Astrocyte (in vitro differentiated cells and primary cell): ENCODE measurements at regions not wholly inside any gene's neighbourhood (a gene's known extent, or its start where the extent isn't known, plus 50 kb on each side); places are given as distances from the start of the nearest gene placed in this dataset.

ENCODE experiments used
- DNase-seq: peaks from one replicate; pipeline ENCODE4 v3.0.0-alpha.2; 2010; ENCODE audit warnings: low read depth
- FAIRE-seq: peaks from 2 replicates; lab custom pipeline; 2011; peaks lifted over from hg19 to GRCh38; lab: Jason Lieb, UNC
- H2AFZ ChIP-seq: 2 replicates; pipeline ENCODE4 v1.6.0; 2012; ENCODE audit warnings: low read depth, low read length, inconsistent platforms
- H3K27ac ChIP-seq: 2 replicates; pipeline ENCODE4 v1.5.1; 2011; ENCODE audit warnings: low read depth, low read length, inconsistent platforms
- H3K27me3 ChIP-seq: 2 replicates; pipeline ENCODE4 v1.6.0; 2011; ENCODE audit warnings: low read length, inconsistent platforms; ENCODE audit not compliant: insufficient read depth
- H3K36me3 ChIP-seq: 2 replicates; pipeline ENCODE4 v1.5.1; 2011; ENCODE audit warnings: low read length, inconsistent platforms; ENCODE audit not compliant: insufficient read depth
- H3K4me1 ChIP-seq: 2 replicates; pipeline ENCODE4 v1.5.1; 2011; ENCODE audit warnings: low read length, inconsistent platforms; ENCODE audit not compliant: insufficient read depth
- H3K4me2 ChIP-seq: 2 replicates; pipeline ENCODE4 v1.6.0; 2012; ENCODE audit warnings: low read length, inconsistent platforms
- H3K4me3 ChIP-seq: 2 replicates; pipeline ENCODE4 v1.5.1; 2011; ENCODE audit warnings: low read depth, mild to moderate bottlenecking, low read length, inconsistent platforms; ENCODE audit not compliant: insufficient read depth
- H3K79me2 ChIP-seq: 2 replicates; pipeline ENCODE4 v1.6.0; 2012; ENCODE audit warnings: mild to moderate bottlenecking, low read length, inconsistent platforms; ENCODE audit not compliant: insufficient read depth
- H3K9ac ChIP-seq: 2 replicates; pipeline ENCODE4 v1.6.0; 2012; ENCODE audit warnings: mild to moderate bottlenecking, low read length, inconsistent platforms
- H3K9me3 ChIP-seq: 2 replicates; pipeline ENCODE4 v1.5.1; 2012; ENCODE audit warnings: low read depth, mild to moderate bottlenecking, low read length, inconsistent platforms; ENCODE audit not compliant: insufficient read depth
- H4K20me1 ChIP-seq: 2 replicates; pipeline ENCODE4 v1.6.0; 2012; ENCODE audit warnings: low read length, inconsistent platforms; ENCODE audit not compliant: insufficient read depth
- H3K27ac Mint-ChIP-seq: one replicate; pipeline ENCODE4 v1.8.0; 2021; ENCODE audit warnings: mild to moderate bottlenecking, mixed read lengths; ENCODE audit not compliant: unreplicated experiment
- H3K27me3 Mint-ChIP-seq: one replicate; pipeline ENCODE4 v1.8.0; 2021; ENCODE audit warnings: low read depth, mixed read lengths; ENCODE audit not compliant: unreplicated experiment
- H3K36me3 Mint-ChIP-seq: one replicate; pipeline ENCODE4 v1.8.0; 2021; ENCODE audit warnings: low read depth, mixed read lengths; ENCODE audit not compliant: unreplicated experiment
- H3K4me1 Mint-ChIP-seq: one replicate; pipeline ENCODE4 v1.8.0; 2021; ENCODE audit warnings: low read depth, mixed read lengths; ENCODE audit not compliant: unreplicated experiment
- H3K4me3 Mint-ChIP-seq: one replicate; pipeline ENCODE4 v1.8.0; 2021; ENCODE audit warnings: mild to moderate bottlenecking, moderate library complexity, mixed read lengths; ENCODE audit not compliant: unreplicated experiment
- H3K9me3 Mint-ChIP-seq: one replicate; pipeline ENCODE4 v1.8.0; 2021; ENCODE audit warnings: mild to moderate bottlenecking, mixed read lengths; ENCODE audit not compliant: unreplicated experiment
- CTCF ChIP-seq: IDR thresholded peaks from 2 replicates; pipeline ENCODE4 v1.5.1; 2011; ENCODE audit warnings: low read depth, mild to moderate bottlenecking, inconsistent platforms, low read length, moderate library complexity; ENCODE audit not compliant: insufficient read depth
- EZH2 ChIP-seq: IDR thresholded peaks from 2 replicates; pipeline ENCODE4 v1.6.1; 2012; ENCODE audit warnings: mild to moderate bottlenecking, low read length, inconsistent platforms; ENCODE audit not compliant: insufficient read depth

GRCh38 chr14:66039495-66039894 is 446.7 kb upstream of the CCDC196 start:
- Histone ChIP-seq H3K79me2 (no peaks in the 10 kb centered on the region), H3K27me3 (no peaks in the 10 kb centered on the region), H3K4me3 (no peak overlapping the region), H3K27ac (no peak overlapping the region), H3K4me1 (no peaks in the 10 kb centered on the region), H3K9ac (no peak overlapping the region), H2AFZ (no peak overlapping the region), H3K4me2 (no peak overlapping the region), H4K20me1 (no peaks in the 10 kb centered on the region), H3K9me3 (no peaks in the 10 kb centered on the region), H3K36me3 (no peaks in the 10 kb centered on the region)
- Mint-ChIP-seq H3K27ac (no peak overlapping the region), H3K4me1 (peaks cover 9% of the 10 kb centered on the region), H3K9me3 (peaks cover 2% of the 10 kb centered on the region), H3K27me3 (no peaks in the 10 kb centered on the region), H3K4me3 (no peak overlapping the region), H3K36me3 (no peaks in the 10 kb centered on the region)
- TF ChIP-seq EZH2 = no peak
- TF ChIP-seq CTCF = no peak
- no peak for DNase-seq
- FAIRE-seq = no peak

DNA sequence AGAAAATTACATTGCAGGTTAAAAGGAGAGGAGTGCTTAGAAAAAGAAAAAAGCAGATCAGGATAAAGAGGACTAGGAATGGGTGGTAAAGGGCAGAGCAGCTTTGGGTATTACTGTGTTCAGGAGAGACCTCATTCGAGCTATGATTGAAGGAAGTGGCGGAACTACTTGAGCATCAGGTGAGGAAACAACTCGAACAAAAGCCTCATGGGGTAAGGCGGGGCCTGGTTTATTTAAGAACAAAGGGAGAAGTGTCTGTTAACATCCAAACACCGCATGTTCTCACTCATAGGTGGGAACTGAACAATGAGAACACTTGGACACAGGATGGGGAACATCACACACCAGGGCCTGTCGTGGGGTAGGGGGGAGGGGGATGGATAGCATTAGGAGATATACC is 444.6 kb upstream of the CCDC196 start:
- no peaks in the 10 kb centered on the region for H3K9me3 ChIP-seq
- H3K4me3 Mint-ChIP-seq = no peak overlapping the region
- H2AFZ ChIP-seq = no peak overlapping the region
- TF ChIP-seq CTCF (no peak), EZH2 (no peak)
- H3K4me1 ChIP-seq = peaks cover 4% of the 10 kb centered on the region
- FAIRE-seq = no peak
- H3K36me3 ChIP-seq = no peaks in the 10 kb centered on the region
- no peaks in the 10 kb centered on the region for H3K27me3 ChIP-seq
- DNase-seq = no peak
- H3K79me2 ChIP-seq = no peaks in the 10 kb centered on the region
- no peak overlapping the region for H3K4me2 ChIP-seq
- H3K4me3 ChIP-seq = no peak overlapping the region
- no peak overlapping the region for H3K27ac ChIP-seq
- H3K9ac ChIP-seq = no peak overlapping the region
- H3K4me1 Mint-ChIP-seq = peaks cover 18% of the 10 kb centered on the region
- H3K9me3 Mint-ChIP-seq = no peaks in the 10 kb centered on the region
- H3K36me3 Mint-ChIP-seq = no peaks in the 10 kb centered on the region
- H3K27ac Mint-ChIP-seq = no peak overlapping the region
- no peaks in the 10 kb centered on the region for H4K20me1 ChIP-seq
- H3K27me3 Mint-ChIP-seq = no peaks in the 10 kb centered on the region

GRCh38 chr14:66043921-66044320 is 442.2 kb upstream of the CCDC196 start:
- H2AFZ ChIP-seq = no peak overlapping the region
- H3K27me3 ChIP-seq = no peaks in the 10 kb centered on the region
- no peaks in the 10 kb centered on the region for H3K36me3 ChIP-seq
- peaks cover 4% of the 10 kb centered on the region for H3K4me1 ChIP-seq
- no peak for TF ChIP-seq EZH2
- TF ChIP-seq CTCF = no peak
- no peak overlapping the region for H3K4me2 ChIP-seq
- Mint-ChIP-seq H3K27me3 (no peaks in the 10 kb centered on the region), H3K9me3 (no peaks in the 10 kb centered on the region), H3K36me3 (no peaks in the 10 kb centered on the region), H3K4me1 (peaks cover 9% of the 10 kb centered on the region), H3K27ac (no peak overlapping the region), H3K4me3 (no peak overlapping the region)
- H4K20me1 ChIP-seq = no peaks in the 10 kb centered on the region
- H3K9me3 ChIP-seq = no peaks in the 10 kb centered on the region
- H3K27ac ChIP-seq = no peak overlapping the region
- DNase-seq (no peak), FAIRE-seq (no peak)
- H3K79me2 ChIP-seq = no peaks in the 10 kb centered on the region
- no peak overlapping the region for H3K9ac ChIP-seq
- no peak overlapping the region for H3K4me3 ChIP-seq
